Renal cortex interstitium (tissue), 11 donors: ENCODE measurements at regions not wholly inside any gene's neighbourhood (a gene's known extent, or its start where the extent isn't known, plus 50 kb on each side); places are given as distances from the start of the nearest gene placed in this dataset.
A peak's percentile ranks its signal among the peaks of the same experiment; 100 is the strongest.

ENCODE experiments used
- DNase-seq, 11 donors: peaks; one replicate each; pipeline ENCODE4 v3.0.0-alpha.2; 2013; ENCODE audit warnings: low read depth in 9 of 11, low spot score in 4 of 11; ENCODE audit errors: extremely low read depth in 1 of 11

GRCh38 chr15:69713726-69714559 is 261.3 kb downstream of the RPLP1 start:
- no peak for DNase-seq

GRCh38 chr15:69715210-69715609 is 262.6 kb downstream of the RPLP1 start:
- DNase-seq: no peak

- no peak for DNase-seq
Observed at GRCh38 chr15:69718436-69718835, 265.8 kb downstream of the RPLP1 start.

- DNase-seq: no peak
Observed at GRCh38 chr15:69718916-69719315, 266.3 kb downstream of the RPLP1 start.

GRCh38 chr15:69719527-69720240 is 267.1 kb downstream of the RPLP1 start:
- DNase-seq: no peak

GRCh38 chr15:69720536-69720935 is 267.9 kb downstream of the RPLP1 start:
- no peak for DNase-seq

- DNase-seq: no peak
Observed at GRCh38 chr15:69722924-69723323, 270.3 kb downstream of the RPLP1 start.

- DNase-seq: peak in 1 of 11 donors; percentile 23
Observed at GRCh38 chr15:69723404-69724096, 270.9 kb downstream of the RPLP1 start.

- DNase-seq: no peak
Observed at GRCh38 chr15:69724333-69724732, 271.7 kb downstream of the RPLP1 start.

GRCh38 chr15:69725275-69725674 is 272.7 kb downstream of the RPLP1 start:
- no peak for DNase-seq

- no peak for DNase-seq
Observed at GRCh38 chr15:69725957-69726356, 273.3 kb downstream of the RPLP1 start.

- no peak for DNase-seq
Observed at GRCh38 chr15:69727121-69727924, 274.7 kb downstream of the RPLP1 start.

GRCh38 chr15:69729167-69729748 is 276.6 kb downstream of the RPLP1 start:
- DNase-seq: peak in 3 of 11 donors; percentile 11 to 25 (median 11)

GRCh38 chr15:69730281-69731080 is 277.9 kb downstream of the RPLP1 start:
- DNase-seq: no peak

- DNase-seq: no peak
Observed at GRCh38 chr15:69731081-69731330, 278.4 kb downstream of the RPLP1 start.

- DNase-seq: no peak
Observed at GRCh38 chr15:69731581-69731980, 279.0 kb downstream of the RPLP1 start.

- DNase-seq: no peak
Observed at GRCh38 chr15:69732133-69732532, 279.5 kb downstream of the RPLP1 start.

- peak in 2 of 11 donors; percentile 7 to 34 for DNase-seq
Observed at GRCh38 chr15:69734699-69735098, 282.1 kb downstream of the RPLP1 start.
